Calu3 (cell line): ENCODE measurements at regions not wholly inside any gene's neighbourhood (a gene's known extent, or its start where the extent isn't known, plus 50 kb on each side); places are given as distances from the start of the nearest gene placed in this dataset.
A peak's percentile ranks its signal among the peaks of the same experiment; 100 is the strongest.

ENCODE experiments used
- BruUV-seq: library from RNA; stranded (reverse); fragments of 400-500 nt; replicated peaks from 2 replicates; lab custom pipeline; 2021; lab: Mats Ljungman, UMichigan
- CTCF ChIA-PET: fragments of 300-600 bp; sonication (Branson Sonifier 250); formaldehyde crosslinking; loops from one replicate; lab custom pipeline; 2022; ENCODE audit warnings: antibody characterized with exemption; lab: Charles Lee
- DNase-seq: peaks from one replicate; pipeline ENCODE4 v3.0.0; 2022
- H3K27ac Mint-ChIP-seq: one replicate; pipeline ENCODE4 v1.8.0; 2022; ENCODE audit warnings: mixed read lengths; ENCODE audit not compliant: unreplicated experiment
- H3K27me3 Mint-ChIP-seq: one replicate; pipeline ENCODE4 v1.8.0; 2022; ENCODE audit warnings: mixed read lengths; ENCODE audit not compliant: unreplicated experiment
- H3K36me3 Mint-ChIP-seq: one replicate; pipeline ENCODE4 v1.8.0; 2022; ENCODE audit warnings: mild to moderate bottlenecking, moderate library complexity, mixed read lengths; ENCODE audit not compliant: insufficient read depth, unreplicated experiment
- H3K4me1 Mint-ChIP-seq: one replicate; pipeline ENCODE4 v1.8.0; 2022; ENCODE audit warnings: mild to moderate bottlenecking, low read depth, mixed read lengths; ENCODE audit not compliant: unreplicated experiment
- H3K4me3 Mint-ChIP-seq: one replicate; pipeline ENCODE4 v1.8.0; 2022; ENCODE audit warnings: mild to moderate bottlenecking, low read depth, moderate library complexity, mixed read lengths; ENCODE audit not compliant: unreplicated experiment
- H3K9me3 Mint-ChIP-seq: one replicate; pipeline ENCODE4 v1.8.0; 2022; ENCODE audit warnings: low read depth, mixed read lengths; ENCODE audit not compliant: unreplicated experiment
- intact Hi-C: fragments of 100-400 bp; cut with micrococcal nuclease; formaldehyde crosslinking; loops from one replicate; pipeline ENCODE4 v1.10.0; 2022; ENCODE audit not compliant: unreplicated experiment
- TF ChIP-seq, protein P1 (sequence below): fragments of 200-600 bp; IDR thresholded peaks from one replicate; pipeline ENCODE4 v1.8.0; 2022; ENCODE audit warnings: antibody characterized with exemption; ENCODE audit not compliant: unreplicated experiment

DNA sequence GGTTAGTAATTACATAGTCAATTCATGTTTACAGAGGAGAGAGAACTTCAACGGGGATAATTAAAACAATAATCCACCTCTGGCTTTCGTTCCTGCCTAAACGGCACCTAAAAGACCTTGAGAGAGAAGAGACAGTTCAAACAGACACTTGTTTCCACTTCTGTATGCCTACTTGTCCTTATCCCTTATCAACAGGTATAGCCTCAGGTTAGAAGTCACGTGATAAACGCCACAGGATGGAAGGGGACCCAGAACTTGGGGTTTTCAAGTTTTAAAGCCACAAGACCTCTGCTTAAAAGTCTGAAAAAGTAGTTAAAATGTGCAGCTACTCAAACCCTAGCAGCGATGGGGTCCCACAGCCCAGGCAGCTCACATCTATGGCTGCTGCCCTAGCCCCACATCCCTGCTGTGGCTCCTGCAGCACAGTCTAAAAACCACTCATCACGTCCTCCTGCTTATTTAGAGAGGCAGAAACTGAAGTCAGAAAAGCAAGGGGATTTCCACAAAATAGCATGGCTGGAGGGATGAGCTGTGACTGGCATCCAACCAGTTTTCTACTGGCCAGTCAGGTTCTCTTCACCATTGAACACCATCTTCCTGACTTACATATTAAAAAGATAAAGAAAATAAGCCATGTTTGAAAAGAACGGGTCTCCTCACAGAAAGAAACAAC, 51.2 kb upstream of the SEC16B start:
- no peaks in the 10 kb centered on the region for H3K36me3 Mint-ChIP-seq
- H3K27ac Mint-ChIP-seq = no peak overlapping the region
- TF ChIP-seq, protein P1, sequence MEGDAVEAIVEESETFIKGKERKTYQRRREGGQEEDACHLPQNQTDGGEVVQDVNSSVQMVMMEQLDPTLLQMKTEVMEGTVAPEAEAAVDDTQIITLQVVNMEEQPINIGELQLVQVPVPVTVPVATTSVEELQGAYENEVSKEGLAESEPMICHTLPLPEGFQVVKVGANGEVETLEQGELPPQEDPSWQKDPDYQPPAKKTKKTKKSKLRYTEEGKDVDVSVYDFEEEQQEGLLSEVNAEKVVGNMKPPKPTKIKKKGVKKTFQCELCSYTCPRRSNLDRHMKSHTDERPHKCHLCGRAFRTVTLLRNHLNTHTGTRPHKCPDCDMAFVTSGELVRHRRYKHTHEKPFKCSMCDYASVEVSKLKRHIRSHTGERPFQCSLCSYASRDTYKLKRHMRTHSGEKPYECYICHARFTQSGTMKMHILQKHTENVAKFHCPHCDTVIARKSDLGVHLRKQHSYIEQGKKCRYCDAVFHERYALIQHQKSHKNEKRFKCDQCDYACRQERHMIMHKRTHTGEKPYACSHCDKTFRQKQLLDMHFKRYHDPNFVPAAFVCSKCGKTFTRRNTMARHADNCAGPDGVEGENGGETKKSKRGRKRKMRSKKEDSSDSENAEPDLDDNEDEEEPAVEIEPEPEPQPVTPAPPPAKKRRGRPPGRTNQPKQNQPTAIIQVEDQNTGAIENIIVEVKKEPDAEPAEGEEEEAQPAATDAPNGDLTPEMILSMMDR = no peak
- intact Hi-C loops = no loop called here
- H3K27me3 Mint-ChIP-seq = no peaks in the 10 kb centered on the region
- no peak for DNase-seq
- CTCF ChIA-PET = no interaction called here
- peaks cover 19% of the 10 kb centered on the region for H3K4me1 Mint-ChIP-seq
- peaks cover 9% of the 10 kb centered on the region for H3K9me3 Mint-ChIP-seq
- BruUV-seq = no TSS peak
- no peak overlapping the region for H3K4me3 Mint-ChIP-seq

DNA sequence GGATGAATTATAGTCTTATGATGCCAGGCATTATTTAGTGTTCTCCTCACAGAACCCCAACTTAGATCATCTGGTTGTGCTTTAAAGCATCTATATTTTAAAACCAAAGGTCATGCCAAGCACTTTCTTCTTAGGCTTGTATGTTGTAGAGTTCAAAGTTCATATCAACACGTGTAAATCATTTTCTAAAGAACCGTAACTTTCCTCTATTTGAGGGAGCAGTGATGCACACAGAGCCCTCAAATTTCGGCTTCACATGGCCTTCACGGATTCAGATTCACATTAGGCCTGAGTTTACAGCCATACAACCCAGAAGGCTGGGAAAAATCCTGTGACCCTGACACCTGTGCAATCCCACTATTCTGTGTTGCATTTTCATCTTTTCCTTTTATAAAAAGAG, 52.1 kb upstream of the SEC16B start:
- no peaks in the 10 kb centered on the region for H3K36me3 Mint-ChIP-seq
- H3K9me3 Mint-ChIP-seq = peaks cover 6% of the 10 kb centered on the region
- no peak for DNase-seq
- H3K27me3 Mint-ChIP-seq = no peaks in the 10 kb centered on the region
- H3K27ac Mint-ChIP-seq = no peak overlapping the region
- CTCF ChIA-PET = no interaction called here
- intact Hi-C loops = no loop called here
- H3K4me1 Mint-ChIP-seq = peaks cover 19% of the 10 kb centered on the region
- H3K4me3 Mint-ChIP-seq = no peak overlapping the region
- no TSS peak for BruUV-seq
- TF ChIP-seq, protein P1 = no peak

DNA sequence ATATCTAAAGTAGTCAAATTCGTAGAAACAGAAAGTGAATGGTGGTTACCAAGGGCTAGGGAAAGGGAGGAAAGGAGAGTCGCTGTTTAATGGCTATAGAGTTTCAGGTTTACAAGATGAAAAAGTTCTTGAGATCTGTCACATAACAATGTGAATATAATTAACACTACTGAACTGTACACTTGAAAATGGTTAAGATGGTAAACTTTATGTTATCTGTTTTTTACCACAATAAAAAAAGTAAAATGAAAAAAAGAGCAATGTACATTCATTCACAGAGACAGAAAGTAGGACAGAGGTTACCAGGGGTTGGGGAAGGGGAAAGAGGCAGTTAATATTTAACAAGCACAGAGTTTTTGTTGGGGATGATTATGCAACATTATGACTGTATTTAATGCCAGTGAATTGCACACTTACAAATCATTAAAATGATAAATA, 53.3 kb upstream of the SEC16B start:
- BruUV-seq = no TSS peak
- intact Hi-C loops = no loop called here
- Mint-ChIP-seq H3K9me3 (no peaks in the 10 kb centered on the region), H3K27ac (peak overlapping the region; percentile 9), H3K4me1 (peaks cover 19% of the 10 kb centered on the region), H3K27me3 (no peaks in the 10 kb centered on the region), H3K4me3 (peak overlapping the region; percentile 1), H3K36me3 (no peaks in the 10 kb centered on the region)
- CTCF ChIA-PET = no interaction called here
- DNase-seq = no peak
- TF ChIP-seq, protein P1 = no peak

DNA sequence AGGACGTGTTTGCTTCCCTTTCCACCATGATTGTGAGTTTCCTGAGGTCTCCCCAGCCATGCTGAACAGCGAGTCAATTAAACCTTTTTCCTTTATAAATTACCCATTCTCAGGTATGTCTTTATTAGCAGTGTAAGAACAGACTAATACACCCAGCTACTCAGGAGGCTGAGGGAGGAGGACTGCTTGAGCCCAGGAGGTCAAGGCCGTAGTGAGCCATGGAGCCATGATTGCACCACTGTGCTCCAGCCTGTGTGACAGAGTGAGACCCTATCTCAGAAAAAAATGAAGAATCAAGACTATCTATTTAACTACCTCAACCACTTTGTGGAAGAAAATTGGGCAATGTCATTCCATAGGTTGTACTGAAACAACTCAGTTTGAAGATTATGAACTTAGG, 54.6 kb upstream of the SEC16B start:
- DNase-seq = no peak
- no peak overlapping the region for H3K27ac Mint-ChIP-seq
- intact Hi-C loops = no loop called here
- CTCF ChIA-PET = no interaction called here
- H3K9me3 Mint-ChIP-seq = no peaks in the 10 kb centered on the region
- no peaks in the 10 kb centered on the region for H3K36me3 Mint-ChIP-seq
- no peaks in the 10 kb centered on the region for H3K27me3 Mint-ChIP-seq
- no TSS peak for BruUV-seq
- TF ChIP-seq, protein P1 = no peak
- no peak overlapping the region for H3K4me3 Mint-ChIP-seq
- H3K4me1 Mint-ChIP-seq = peaks cover 19% of the 10 kb centered on the region
